HG03521 (cell line): ENCODE measurements at regions not wholly inside any gene's neighbourhood (a gene's known extent, or its start where the extent isn't known, plus 50 kb on each side); places are given as distances from the start of the nearest gene placed in this dataset.

ENCODE experiments used
- ATAC-seq: cut with Tn5 transposase; IDR thresholded peaks from one replicate; pipeline ENCODE4 v1.9.1; 2021; ENCODE audit warnings: mild to moderate bottlenecking, moderate library complexity; ENCODE audit not compliant: unreplicated experiment

DNA sequence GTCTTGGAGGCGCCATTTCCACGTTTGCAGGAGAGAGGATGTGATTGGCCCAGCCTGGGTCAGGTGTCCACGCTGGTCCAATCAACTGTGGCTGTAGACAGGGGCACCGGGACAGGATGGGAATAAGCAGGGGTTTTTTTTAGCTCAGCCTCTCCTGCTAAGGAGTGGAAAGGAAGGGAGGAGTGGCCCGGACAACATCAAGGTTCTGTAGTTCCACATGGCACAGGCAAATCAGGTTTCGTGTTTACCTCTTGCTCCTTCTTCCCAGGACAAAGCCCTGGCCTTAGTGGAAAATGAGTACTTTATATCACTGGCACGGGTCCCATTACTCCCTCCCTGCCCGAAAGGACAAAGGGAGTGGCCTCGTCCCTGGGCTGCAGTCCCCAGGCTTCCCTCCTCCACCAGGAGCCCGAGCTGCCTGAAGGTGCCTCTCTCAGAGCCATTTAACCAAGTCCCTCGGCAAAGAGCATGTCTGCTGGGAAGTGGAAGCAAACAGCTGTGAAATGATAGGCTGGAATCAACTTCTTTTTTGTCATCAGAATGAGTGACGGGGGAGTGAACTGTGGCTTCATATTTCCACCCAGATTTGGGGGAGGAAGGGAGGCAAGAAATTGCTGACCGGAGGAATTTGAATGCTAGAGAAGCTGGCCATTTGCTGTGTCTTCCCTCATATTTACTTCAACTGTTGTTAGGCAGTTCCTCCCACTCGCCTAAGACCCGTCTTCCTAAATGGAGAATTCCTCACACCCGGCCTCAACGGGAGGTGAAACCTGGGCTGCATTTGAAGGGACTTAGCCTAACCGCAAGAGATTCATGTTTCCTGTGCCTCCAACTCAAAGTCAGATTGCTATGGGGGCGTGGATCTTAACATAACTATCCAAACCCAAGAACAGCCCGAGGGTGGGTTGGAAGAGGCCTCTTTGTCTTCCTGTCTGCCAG is 84.9 kb upstream of the SLC44A3 start:
- ATAC-seq = no peak

GRCh38 chr1:94731891-94732290 is 88.3 kb upstream of the SLC44A3 start:
- ATAC-seq = no peak

DNA sequence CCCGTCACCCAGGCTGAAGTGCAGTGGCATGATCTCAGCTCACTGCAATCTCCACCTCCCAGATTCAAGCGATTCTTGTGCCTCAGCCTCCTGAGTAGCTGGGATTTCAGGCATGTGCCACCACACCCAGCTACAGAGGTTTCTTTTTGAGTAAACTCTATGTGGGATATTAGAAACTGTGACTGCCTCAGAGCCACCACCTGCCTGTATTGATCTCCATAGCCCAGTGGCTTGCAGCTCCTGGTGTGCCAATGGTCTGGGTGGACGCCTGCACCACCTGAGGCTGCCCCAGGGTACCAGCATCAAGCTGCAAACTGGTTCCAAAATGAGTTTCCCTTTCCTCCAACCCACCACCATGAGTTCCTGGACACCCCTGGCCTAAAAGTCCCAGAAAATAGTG is 89.7 kb upstream of the SLC44A3 start:
- no peak for ATAC-seq

GRCh38 chr1:94729267-94729666 is 90.9 kb upstream of the SLC44A3 start:
- no peak for ATAC-seq

DNA sequence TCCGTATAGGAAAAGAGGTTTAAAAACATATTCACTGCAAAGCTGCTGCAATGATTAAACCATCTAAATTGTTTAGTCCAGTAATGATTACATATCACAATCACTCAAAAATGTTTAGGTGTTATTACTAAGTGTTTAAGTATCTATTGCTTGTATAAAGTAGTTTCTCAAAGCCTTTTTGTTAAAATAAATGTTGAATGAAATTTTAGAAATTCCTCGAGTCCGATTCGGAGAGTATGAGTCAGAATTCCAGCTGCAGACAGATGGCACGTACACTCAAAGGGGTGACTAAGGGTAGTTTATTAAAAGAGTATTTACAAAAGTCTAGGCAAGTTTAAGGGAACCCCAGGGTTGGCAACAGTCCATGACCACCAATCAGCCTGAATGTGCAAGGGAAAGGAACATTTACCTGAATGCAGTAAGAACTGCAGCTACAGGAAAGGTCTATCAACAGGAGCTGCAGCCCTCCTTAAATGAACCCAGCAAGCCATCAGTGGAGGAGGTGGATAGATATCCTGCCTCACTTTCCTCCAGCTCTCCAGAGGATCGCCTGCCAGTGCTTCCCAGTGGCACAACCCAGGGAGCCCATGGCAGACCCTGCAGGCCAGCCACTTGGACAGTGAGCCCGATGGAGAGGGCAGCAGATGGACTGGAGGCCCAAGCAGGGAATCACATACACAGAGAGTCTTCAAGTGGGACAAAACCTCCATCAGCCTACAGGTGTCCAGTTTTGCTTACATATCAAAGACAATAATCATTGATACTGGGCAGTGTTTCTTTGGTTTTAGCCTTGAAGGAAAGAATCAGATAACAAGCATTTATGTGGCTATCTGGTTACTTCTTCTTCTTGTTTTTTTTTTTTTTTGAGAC is 92.1 kb upstream of the SLC44A3 start:
- ATAC-seq = no peak

GRCh38 chr1:94726981-94727685 is 93.0 kb upstream of the SLC44A3 start:
- no peak for ATAC-seq

DNA sequence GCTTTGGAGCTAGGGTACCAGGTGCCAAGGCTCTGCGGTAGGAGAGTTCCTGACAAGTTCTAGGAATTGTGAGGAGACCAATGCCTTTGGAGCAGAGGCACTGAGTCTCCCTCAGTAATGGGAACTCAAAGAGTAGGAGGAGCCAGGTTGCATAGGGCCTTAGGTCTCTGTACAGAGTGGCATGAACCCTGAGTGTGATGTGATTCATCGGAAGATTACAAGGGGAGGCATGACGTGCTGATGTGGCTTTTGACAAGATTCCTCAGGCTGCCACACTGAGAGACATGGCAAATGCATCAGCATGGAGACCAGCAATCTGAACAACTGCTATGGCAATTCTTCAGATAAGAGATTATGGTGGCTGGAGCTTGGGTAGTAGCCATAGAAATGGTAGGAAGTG is 94.6 kb upstream of the SLC44A3 start:
- ATAC-seq = no peak

- ATAC-seq = no peak
These were observed 96.3 kb upstream of the SLC44A3 start for GRCh38 chr1:94723894-94724293.

DNA sequence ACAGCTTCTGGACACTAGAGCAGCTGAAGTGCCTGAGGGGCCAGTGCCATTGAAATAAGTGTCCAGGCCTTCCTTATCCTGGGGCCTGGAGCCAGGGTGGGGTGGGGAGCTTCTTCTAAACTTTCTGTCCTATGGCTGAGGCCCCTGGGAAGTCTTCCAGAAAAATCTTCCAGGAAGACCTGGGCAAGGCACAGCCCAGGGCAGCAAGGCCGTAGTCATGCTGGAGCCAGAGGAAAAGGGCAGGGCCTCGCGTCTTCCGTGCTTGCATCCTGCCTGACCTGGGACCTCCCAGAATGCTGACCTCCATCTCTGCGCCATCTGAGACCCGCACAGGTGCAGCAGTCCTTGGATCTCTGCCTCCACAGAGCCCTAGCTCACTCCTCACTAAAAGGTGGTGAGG is 96.7 kb upstream of the SLC44A3 start:
- no peak for ATAC-seq

DNA sequence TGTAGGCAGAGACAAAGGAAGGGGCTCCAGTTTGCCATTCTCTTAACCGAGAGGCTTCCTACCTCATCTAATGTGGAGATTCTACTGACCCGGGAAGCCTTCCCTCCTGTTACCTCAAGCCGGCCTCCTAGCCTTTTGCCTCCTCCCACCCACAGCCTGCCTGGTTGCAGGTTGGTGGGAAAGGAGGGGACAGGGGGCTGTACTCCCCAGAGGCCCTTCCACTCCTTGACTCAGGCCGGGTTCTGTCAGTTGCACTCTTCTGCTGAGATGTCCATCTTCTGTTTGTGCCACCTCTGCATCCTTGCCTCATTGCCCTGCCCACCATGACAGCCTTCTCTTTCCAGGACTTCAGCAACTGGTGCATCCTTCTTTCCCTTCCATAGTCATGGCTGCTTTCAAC is 98.0 kb upstream of the SLC44A3 start:
- ATAC-seq = no peak

- ATAC-seq = peak; percentile 38
These were observed 98.9 kb upstream of the SLC44A3 start for GRCh38 chr1:94721240-94721639.

DNA sequence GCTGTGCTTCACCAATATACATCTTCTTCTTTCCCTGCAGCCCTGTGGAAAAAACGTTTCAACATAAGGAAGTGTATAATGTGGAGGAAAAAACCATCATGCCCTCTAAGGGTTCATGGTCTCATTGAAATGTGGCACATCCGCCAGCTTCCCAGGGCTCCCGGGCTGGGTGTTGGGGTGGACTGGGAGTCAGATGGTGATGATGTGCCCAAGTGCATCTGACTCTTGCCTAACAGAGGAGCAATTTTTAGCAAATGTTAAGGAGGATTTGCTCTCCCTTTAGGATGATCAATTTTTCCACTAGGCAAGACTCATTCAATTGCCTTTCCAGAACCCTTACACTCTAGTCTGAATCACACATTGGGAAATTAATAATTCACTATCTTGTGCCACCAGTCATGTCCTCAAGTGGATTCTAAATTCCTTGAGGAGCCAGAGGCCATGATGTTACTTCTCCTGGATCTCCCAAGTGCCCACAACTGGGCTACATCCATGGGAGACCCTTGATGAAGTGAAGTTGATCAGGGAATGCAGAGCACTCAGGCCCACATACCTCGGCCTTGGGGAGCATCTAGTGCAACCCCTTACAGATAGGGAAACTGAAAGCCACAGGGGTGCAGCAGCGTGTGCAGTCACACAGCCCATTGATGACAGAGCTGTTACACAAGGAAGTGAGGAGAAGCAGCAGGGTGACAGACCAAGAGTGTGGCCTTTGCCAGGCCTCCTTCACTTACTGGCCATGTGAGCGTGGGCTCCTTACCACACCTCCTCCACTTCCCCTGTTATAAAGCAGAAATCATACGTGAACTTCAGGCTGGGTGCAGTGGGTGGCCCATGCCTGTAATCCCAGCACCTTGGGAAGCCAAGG is 100.0 kb upstream of the SLC44A3 start:
- peak; percentile 98 for ATAC-seq

GRCh38 chr1:94716965-94717364 is 103.2 kb upstream of the SLC44A3 start:
- no peak for ATAC-seq

DNA sequence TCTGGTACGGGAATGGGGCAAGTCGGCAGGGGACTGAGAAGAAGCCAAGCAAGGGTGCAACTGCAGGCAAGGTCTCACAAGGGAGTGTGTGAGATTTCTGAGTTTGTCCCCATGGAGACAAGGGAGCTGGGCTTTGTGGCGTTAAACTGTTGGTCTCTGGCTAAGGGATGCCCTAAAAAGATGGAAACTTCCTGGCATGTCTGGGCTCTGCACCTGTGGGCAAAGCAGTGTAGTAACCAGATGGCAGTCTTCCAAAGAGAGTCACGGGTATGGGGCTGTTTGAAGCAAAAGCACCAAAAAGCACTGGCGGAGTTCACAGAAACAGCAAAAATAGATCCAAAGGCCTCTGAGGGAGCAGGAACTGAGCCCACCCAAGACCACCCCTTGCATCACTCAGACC is 104.8 kb upstream of the SLC44A3 start:
- no peak for ATAC-seq

- no peak for ATAC-seq
These were observed 105.6 kb upstream of the SLC44A3 start for GRCh38 chr1:94714552-94714951.

- ATAC-seq = no peak
These were observed 106.0 kb upstream of the SLC44A3 start for GRCh38 chr1:94714152-94714551.

- ATAC-seq = no peak
These were observed 106.5 kb upstream of the SLC44A3 start for GRCh38 chr1:94713472-94714141.

DNA sequence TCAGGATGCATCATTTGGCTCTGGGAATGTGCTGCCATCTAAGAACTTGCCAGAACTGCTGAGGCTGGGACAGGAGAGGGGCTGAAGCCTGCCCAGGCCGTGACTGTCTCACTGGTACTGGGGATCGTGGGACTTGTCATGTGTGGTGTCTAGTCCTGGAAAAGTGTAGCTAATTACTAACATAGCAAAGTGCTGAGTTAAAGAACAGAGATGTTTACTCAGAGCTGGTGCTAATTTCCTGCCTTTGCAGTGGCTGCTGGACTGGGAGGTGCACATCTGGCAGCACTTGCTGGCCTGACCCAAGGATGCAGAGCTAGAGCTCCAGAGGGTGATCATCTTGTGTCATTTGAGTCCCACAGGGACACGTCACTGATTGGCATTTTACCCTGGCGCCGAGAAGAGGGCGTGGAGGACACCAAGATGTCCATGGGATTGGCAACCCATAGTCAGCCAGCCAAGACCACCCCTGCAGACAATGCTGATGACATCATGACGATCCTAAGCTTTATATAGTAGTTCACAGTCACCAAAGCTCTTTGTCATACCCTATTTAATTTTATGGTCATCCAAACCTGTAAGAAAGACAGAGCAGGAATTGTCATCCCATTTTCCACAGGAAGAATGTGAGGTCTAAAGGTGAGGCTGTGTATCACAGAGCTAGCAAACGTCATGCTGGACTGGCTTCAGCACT is 110.1 kb upstream of the SLC44A3 start:
- ATAC-seq = no peak

- ATAC-seq = no peak
These were observed 111.3 kb upstream of the SLC44A3 start for GRCh38 chr1:94708811-94709210.
